T-helper 17 cell (primary cell): ENCODE measurements at regions not wholly inside any gene's neighbourhood (a gene's known extent, or its start where the extent isn't known, plus 50 kb on each side); places are given as distances from the start of the nearest gene placed in this dataset.

ENCODE experiments used
- ATAC-seq: fragments of 150-1000 bp; cut with Tn5 transposase; 2 replicates; pipeline ENCODE4 v1.10.0; 2021; ENCODE audit warnings: mild to moderate bottlenecking, moderate library complexity
- DNase-seq, 3 donors: peaks; one replicate each; pipeline versions ENCODE4 v3.0.0 to v3.0.0-alpha.2; 2020 to 2021
- H3K9me3 ChIP-seq: one replicate; pipeline ENCODE4 v1.7.0; 2013; ENCODE audit warnings: low read length, mild to moderate bottlenecking; ENCODE audit not compliant: control insufficient read depth, poor library complexity, severe bottlenecking
- H3K27ac Mint-ChIP-seq: one replicate; pipeline ENCODE4 v1.8.0; 2022; ENCODE audit warnings: mild to moderate bottlenecking, moderate library complexity, mixed read lengths
- H3K27me3 Mint-ChIP-seq: one replicate; pipeline ENCODE4 v1.8.0; 2022; ENCODE audit warnings: mixed read lengths
- H3K36me3 Mint-ChIP-seq: one replicate; pipeline ENCODE4 v1.8.0; 2022; ENCODE audit warnings: low read depth, mixed read lengths
- H3K4me1 Mint-ChIP-seq: one replicate; pipeline ENCODE4 v1.8.0; 2022; ENCODE audit warnings: mild to moderate bottlenecking, mixed read lengths
- H3K4me3 Mint-ChIP-seq: one replicate; pipeline ENCODE4 v1.8.0; 2022; ENCODE audit warnings: mild to moderate bottlenecking, moderate library complexity, mixed read lengths

GRCh38 chr14:65294816-65295215 lies 117.7 kb upstream of the FUT8 start:
- Mint-ChIP-seq H3K4me3 (no peak overlapping the region), H3K27me3 (no peaks in the 10 kb centered on the region), H3K27ac (no peak overlapping the region), H3K36me3 (no peaks in the 10 kb centered on the region), H3K4me1 (peaks cover 17% of the 10 kb centered on the region)
- ATAC-seq (no peak), DNase-seq (no peak)
- H3K9me3 ChIP-seq, result no peaks in the 10 kb centered on the region

GRCh38 chr14:65296402-65296801 lies 116.1 kb upstream of the FUT8 start:
- Mint-ChIP-seq H3K27me3 (no peaks in the 10 kb centered on the region), H3K4me1 (peaks cover 15% of the 10 kb centered on the region), H3K27ac (no peak overlapping the region), H3K36me3 (no peaks in the 10 kb centered on the region), H3K4me3 (no peak overlapping the region)
- no peak for ATAC-seq
- DNase-seq, result no peak
- H3K9me3 ChIP-seq, result no peaks in the 10 kb centered on the region

DNA sequence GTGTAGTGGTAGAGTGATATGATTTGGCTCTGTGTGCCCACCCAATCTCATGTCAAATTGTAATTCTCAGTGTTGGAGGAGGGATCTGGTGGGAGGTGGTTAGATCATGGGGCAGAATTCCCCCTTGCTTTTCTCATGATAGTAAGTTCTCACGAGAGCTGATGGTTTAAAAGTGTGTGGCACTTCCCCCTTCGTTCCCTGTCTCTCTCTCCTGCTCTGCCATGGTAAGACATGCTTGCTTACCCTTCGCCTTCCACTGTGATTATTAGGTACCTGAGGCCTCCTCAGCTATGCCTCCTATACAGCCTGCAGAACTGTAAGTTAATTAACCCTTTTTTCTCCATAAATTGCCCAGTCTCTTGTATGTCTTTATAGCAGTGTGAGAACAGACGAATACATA lies 115.7 kb upstream of the FUT8 start:
- Mint-ChIP-seq H3K27me3 (no peaks in the 10 kb centered on the region), H3K27ac (no peak overlapping the region), H3K36me3 (no peaks in the 10 kb centered on the region), H3K4me1 (peaks cover 15% of the 10 kb centered on the region), H3K4me3 (no peak overlapping the region)
- DNase-seq (no peak), ATAC-seq (no peak)
- no peaks in the 10 kb centered on the region for H3K9me3 ChIP-seq

DNA sequence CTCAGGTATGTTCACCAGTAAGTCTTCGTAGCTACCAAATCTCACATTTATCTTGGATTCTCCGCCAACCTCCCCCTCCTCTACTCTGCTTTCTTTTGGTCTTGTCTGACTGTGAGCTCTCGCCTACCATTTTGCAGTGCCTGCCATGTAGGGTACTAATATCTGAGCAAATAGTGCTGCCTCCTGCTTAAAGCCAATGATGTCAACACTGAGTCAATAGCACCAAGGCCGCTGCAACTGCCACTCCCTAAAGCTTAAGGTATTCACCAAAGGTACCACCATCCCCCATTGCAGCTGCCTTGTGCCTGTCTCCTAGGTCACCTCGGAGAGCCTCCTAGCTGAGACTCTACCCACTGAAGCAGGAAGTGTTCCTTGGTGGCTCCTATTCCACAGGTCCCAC lies 114.8 kb upstream of the FUT8 start:
- no peaks in the 10 kb centered on the region for H3K9me3 ChIP-seq
- Mint-ChIP-seq H3K27ac (no peak overlapping the region), H3K27me3 (no peaks in the 10 kb centered on the region), H3K4me3 (no peak overlapping the region), H3K4me1 (peaks cover 18% of the 10 kb centered on the region), H3K36me3 (no peaks in the 10 kb centered on the region)
- ATAC-seq, result no peak
- no peak for DNase-seq

DNA sequence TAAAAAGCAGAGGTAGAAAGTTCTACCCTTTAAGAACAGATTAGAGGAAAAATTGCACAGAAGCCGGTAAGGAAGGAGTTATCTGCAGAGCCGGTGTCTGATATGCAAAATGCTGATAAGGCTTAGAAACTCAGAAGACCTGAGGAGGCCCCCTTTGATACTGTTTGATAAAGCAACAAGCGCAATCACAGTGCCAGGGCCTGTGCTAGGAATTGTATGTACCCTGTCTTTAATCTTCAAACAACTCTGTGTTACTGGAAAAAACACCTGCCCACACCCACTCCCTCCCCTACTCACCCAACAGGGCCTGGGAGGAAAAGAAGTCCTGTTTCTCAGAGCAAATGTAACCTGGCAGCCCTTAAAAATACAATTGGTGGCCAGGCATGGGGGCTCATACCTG lies 112.7 kb upstream of the FUT8 start:
- DNase-seq (no peak), ATAC-seq (no peak)
- no peaks in the 10 kb centered on the region for H3K27me3 Mint-ChIP-seq
- no peaks in the 10 kb centered on the region for H3K9me3 ChIP-seq
- H3K27ac Mint-ChIP-seq, result peak overlapping the region; percentile 67
- peaks cover 21% of the 10 kb centered on the region for H3K4me1 Mint-ChIP-seq
- no peaks in the 10 kb centered on the region for H3K36me3 Mint-ChIP-seq
- no peak overlapping the region for H3K4me3 Mint-ChIP-seq

- no peaks in the 10 kb centered on the region for H3K9me3 ChIP-seq
- Mint-ChIP-seq H3K27ac (peak overlapping the region; percentile 29), H3K27me3 (no peaks in the 10 kb centered on the region), H3K4me1 (peaks cover 24% of the 10 kb centered on the region), H3K36me3 (no peaks in the 10 kb centered on the region), H3K4me3 (no peak overlapping the region)
- no peak for DNase-seq
- peak; percentile 41 for ATAC-seq
These were observed 110.5 kb upstream of the FUT8 start for GRCh38 chr14:65301862-65302539.

DNA sequence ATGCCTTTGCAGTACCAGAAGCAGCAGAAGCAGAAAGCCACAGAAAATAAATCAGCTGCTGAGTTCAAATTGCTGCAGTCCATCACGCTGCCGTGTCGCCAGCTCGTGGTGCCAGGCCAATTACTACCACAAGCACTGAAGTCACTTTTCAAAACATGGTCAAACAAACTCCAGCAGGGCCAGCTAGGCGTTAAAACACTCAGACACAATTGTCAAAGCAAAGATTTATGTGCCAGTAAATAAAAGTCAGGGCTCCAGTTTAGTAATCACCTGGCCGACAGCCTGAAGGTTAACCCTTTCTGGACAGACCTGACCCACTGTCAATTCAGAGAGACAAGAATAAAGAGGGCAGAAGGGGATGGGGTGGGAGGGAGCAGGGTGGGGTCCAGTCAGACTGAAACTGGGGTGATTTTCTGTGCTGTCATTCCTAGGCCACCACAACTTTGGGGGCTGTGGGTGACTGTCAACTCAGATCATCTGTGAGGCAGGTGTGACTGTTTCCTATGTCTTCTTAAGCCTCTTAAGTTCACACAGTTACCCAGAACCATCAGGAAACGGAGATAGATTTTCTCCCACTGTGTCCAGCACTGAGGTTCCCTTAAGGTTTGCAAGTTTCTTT lies 109.8 kb upstream of the FUT8 start:
- no peaks in the 10 kb centered on the region for H3K27me3 Mint-ChIP-seq
- H3K4me1 Mint-ChIP-seq, result peaks cover 22% of the 10 kb centered on the region
- no peaks in the 10 kb centered on the region for H3K9me3 ChIP-seq
- DNase-seq (no peak), ATAC-seq (no peak)
- peak overlapping the region; percentile 29 for H3K27ac Mint-ChIP-seq
- no peaks in the 10 kb centered on the region for H3K36me3 Mint-ChIP-seq
- no peak overlapping the region for H3K4me3 Mint-ChIP-seq

DNA sequence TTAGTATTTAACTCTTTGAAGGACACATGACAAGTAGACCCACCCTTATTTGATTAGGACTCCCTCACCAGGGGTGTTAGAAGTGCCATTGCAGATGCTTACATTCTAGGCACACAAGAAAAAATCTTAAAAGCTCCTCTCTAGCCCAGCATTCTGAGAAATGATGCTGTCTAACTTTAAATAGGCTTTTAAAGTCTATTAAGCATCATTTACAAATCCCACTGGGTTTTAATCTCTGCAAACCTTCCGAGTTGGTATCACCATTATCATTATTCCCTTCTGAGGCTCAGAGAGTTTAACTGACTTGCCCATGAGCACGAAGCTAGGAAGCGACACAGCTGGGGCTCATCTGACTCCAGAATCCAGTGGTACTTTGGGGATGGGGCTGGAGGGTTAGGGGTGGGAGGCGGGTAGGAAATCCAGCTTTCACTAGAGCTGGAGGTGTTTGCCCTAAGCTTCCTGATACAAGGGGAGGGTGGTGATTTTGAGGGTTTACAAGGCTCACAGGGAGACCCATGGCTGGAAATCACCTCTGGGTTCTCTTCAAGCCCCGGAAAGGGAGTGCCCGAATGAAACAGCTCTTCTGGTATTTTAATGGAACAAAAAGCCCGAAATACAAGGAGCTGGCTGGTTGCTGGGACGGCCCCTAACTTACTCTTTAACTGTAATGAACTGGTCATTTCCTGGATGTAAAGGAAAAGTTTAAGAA lies 109.2 kb upstream of the FUT8 start:
- Mint-ChIP-seq H3K4me1 (peaks cover 20% of the 10 kb centered on the region), H3K27ac (peak overlapping the region; percentile 81), H3K36me3 (no peaks in the 10 kb centered on the region), H3K4me3 (no peak overlapping the region), H3K27me3 (no peaks in the 10 kb centered on the region)
- no peaks in the 10 kb centered on the region for H3K9me3 ChIP-seq
- peak; percentile 63 for ATAC-seq
- no peak for DNase-seq

DNA sequence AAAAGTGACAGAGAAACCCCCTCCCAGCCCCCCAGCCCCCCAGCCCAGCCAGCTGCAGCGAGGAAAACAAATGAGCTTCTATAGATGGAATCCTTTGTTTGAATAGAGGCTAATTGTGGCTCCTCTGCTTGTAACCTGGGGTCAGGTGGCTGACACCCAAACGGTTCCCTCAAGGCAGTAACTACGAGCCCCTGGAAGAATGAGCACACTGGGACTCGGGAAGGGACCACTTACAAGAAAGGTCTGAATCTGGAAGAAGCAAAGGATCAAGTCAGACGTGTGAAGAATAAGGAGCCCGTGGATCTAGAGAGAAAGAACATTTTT lies 108.7 kb upstream of the FUT8 start:
- peak overlapping the region; percentile 81 for H3K27ac Mint-ChIP-seq
- H3K4me3 Mint-ChIP-seq, result no peak overlapping the region
- DNase-seq (no peak), ATAC-seq (no peak)
- no peaks in the 10 kb centered on the region for H3K9me3 ChIP-seq
- H3K27me3 Mint-ChIP-seq, result no peaks in the 10 kb centered on the region
- no peaks in the 10 kb centered on the region for H3K36me3 Mint-ChIP-seq
- peaks cover 20% of the 10 kb centered on the region for H3K4me1 Mint-ChIP-seq

- Mint-ChIP-seq H3K4me3 (no peak overlapping the region), H3K27ac (peak overlapping the region; percentile 81), H3K4me1 (peaks cover 20% of the 10 kb centered on the region), H3K27me3 (no peaks in the 10 kb centered on the region), H3K36me3 (no peaks in the 10 kb centered on the region)
- H3K9me3 ChIP-seq, result no peaks in the 10 kb centered on the region
- DNase-seq, result no peak
- ATAC-seq, result no peak
These were observed 108.3 kb upstream of the FUT8 start for GRCh38 chr14:65304239-65304638.

- H3K27ac Mint-ChIP-seq, result peak overlapping the region; percentile 81
- no peak for DNase-seq
- no peaks in the 10 kb centered on the region for H3K27me3 Mint-ChIP-seq
- H3K9me3 ChIP-seq, result no peaks in the 10 kb centered on the region
- peaks cover 20% of the 10 kb centered on the region for H3K4me1 Mint-ChIP-seq
- no peaks in the 10 kb centered on the region for H3K36me3 Mint-ChIP-seq
- no peak for ATAC-seq
- H3K4me3 Mint-ChIP-seq, result no peak overlapping the region
These were observed 107.6 kb upstream of the FUT8 start for GRCh38 chr14:65304963-65305362.

GRCh38 chr14:65308536-65308935 lies 104.0 kb upstream of the FUT8 start:
- Mint-ChIP-seq H3K36me3 (peaks cover 4% of the 10 kb centered on the region), H3K27ac (no peak overlapping the region), H3K4me1 (peaks cover 10% of the 10 kb centered on the region), H3K4me3 (no peak overlapping the region), H3K27me3 (peaks cover 6% of the 10 kb centered on the region)
- ATAC-seq (no peak), DNase-seq (no peak)
- no peaks in the 10 kb centered on the region for H3K9me3 ChIP-seq

DNA sequence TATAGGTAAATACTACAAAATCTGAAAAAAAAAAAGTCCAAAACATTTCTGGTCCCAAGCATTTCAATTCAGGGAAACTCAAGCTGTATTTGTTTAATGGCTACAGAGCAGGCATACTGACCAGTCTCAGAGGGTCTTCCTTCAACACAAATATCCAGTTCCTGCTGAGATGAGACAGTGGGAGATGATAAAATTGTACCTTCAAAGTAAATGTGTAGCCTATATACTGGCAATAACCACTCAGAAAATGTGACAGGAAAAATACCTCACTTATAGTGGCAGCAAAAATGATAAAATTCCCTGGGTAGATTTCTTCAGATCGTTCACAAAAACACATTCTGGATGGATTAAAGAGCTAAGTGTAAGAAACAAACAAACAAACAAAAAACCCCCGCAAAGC lies 102.0 kb upstream of the FUT8 start:
- Mint-ChIP-seq H3K27me3 (peaks cover 6% of the 10 kb centered on the region), H3K4me1 (no peaks in the 10 kb centered on the region), H3K4me3 (no peak overlapping the region), H3K36me3 (peaks cover 4% of the 10 kb centered on the region), H3K27ac (no peak overlapping the region)
- no peaks in the 10 kb centered on the region for H3K9me3 ChIP-seq
- DNase-seq (no peak), ATAC-seq (no peak)

- Mint-ChIP-seq H3K36me3 (peaks cover 4% of the 10 kb centered on the region), H3K4me1 (no peaks in the 10 kb centered on the region), H3K27ac (no peak overlapping the region), H3K4me3 (no peak overlapping the region), H3K27me3 (peaks cover 6% of the 10 kb centered on the region)
- no peak for ATAC-seq
- H3K9me3 ChIP-seq, result no peaks in the 10 kb centered on the region
- no peak for DNase-seq
These were observed 99.7 kb upstream of the FUT8 start for GRCh38 chr14:65312859-65313258.
